Cardiac septum (tissue), 1 donor: ENCODE measurements at regions not wholly inside any gene's neighbourhood (a gene's known extent, or its start where the extent isn't known, plus 50 kb on each side); places are given as distances from the start of the nearest gene placed in this dataset.
"Not testable (repeated sequence)": the region's sequence is repeated elsewhere in the genome, so short reads cannot be mapped to it uniquely, and the experiment has no call there.

Experiments used
- DNase-seq: peaks from one replicate; pipeline ENCODE4 v3.0.0-alpha.2; 2020; ENCODE audit warnings: low spot score
- intact Hi-C: fragments of 100-400 bp; cut with DNase I; formaldehyde crosslinking; loops from one replicate; pipeline ENCODE4 v1.14.0; 2022
- donor health status: DM: no; HTN: no; CAD: no.

- DNase-seq, result no peak
- intact Hi-C loops, result no loop called here
Measured at GRCh38 chr2:377414-377813, 89.5 kb upstream of the ALKAL2 start.

DNA sequence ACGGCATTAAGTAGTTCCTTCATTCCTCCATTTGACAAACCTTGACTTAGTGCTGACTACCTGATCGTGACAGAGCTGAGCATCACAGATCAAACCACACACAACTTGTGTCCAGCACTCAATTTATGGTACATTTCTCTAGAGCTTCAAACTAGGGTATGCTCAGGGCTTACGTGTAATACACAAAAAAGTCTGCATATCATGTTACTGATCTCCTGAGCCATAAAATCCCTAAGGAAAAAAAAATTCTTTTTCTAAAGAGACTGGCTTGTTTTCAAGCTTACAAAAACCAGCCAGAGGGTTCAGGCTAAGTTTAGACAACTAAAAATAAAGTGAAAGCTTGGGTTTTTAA lies 88.0 kb upstream of the ALKAL2 start:
- intact Hi-C loops, result no loop called here

DNA sequence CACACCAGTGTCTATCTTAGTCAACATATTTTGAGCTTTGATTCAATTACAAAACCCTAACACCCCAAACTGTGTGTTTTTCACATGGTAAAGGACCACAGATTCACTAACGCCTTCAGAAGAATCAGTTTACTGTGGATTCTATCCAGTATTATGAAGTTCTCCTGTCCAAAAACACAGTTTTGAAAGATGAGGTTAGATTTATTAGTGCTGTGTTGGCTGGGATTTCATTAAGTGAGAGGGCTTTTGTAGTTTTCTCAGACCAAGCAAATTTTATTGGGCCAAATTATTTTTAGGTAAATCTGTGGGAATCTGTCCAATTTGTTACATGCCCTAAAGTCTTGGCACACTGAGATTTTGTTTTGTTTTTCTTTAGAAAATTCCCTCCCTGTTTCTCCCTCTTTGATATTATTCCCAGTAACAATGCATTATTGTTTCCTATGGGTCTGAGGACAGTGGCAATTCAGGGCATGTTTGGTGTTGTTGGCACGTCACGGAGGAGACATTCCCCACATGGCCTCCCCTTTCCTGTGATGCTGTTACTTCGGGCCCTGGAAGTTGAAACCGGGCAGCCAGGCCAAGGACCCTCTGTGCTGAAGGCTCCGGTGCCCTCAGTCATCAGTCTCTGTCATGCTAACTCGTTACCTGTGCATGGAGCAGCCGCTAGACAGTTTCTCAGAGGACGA lies 87.5 kb upstream of the ALKAL2 start:
- DNase-seq, result no peak
- intact Hi-C loops, result no loop called here

More for the DNA sequence above, 88.0 kb upstream of the ALKAL2 start:
- no peak for DNase-seq

GRCh38 chr2:368386-368785 lies 80.5 kb upstream of the ALKAL2 start:
- intact Hi-C loops, result no loop called here
- no peak for DNase-seq

- intact Hi-C loops, result no loop called here
- DNase-seq, result no peak
Measured at GRCh38 chr2:367246-367645, 79.4 kb upstream of the ALKAL2 start.

DNA sequence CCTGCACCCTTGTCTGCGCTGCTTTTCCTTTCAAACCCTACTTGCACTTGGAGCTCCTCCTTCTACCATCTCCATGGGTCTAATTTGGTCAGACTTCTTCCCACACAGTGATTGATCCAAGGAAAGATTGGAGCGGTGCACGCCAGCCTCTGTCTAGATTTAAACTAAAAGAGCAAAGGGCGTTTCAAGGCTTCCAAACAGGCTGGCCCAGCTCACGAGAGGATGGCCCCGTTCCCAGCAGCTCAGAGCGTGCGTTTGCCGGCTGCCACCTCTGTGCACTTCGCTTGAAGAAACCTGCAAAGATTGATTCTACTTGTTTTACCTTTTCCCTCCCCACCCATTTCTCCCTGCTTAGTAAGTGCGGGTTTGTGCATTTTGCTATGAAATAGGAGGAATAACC lies 78.8 kb upstream of the ALKAL2 start:
- no peak for DNase-seq
- intact Hi-C loops, result no loop called here

GRCh38 chr2:365367-366275 lies 77.7 kb upstream of the ALKAL2 start:
- no peak for DNase-seq
- intact Hi-C loops, result no loop called here

DNA sequence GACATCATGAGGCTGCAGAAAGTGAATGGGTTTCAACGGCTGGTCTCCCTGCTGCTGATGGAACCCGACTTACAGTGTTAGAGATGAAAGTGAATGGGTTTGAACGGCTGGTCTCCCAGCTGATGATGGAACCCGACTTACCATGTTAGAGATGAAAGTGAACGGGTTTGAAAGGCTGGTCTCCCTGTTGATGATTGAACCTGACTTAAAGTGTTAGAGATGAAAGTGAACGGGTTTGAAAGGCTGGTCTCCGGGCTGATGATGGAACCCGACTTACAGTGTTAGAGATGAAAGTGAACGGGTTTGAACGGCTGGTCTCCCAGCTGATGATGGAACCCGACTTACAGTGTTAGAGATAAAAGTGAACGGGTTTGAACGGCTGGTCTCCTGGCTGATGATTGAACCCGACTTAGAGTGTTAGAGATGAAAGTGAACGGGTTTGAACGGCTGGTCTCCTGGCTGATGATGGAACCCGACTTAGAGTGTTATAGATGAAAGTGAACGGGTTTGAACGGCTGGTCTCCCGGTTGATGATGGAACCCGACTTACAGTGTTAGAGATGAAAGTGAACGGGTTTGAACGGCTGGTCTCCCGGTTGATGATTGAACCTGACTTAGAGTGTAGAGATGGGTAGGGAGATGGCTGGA lies 76.1 kb upstream of the ALKAL2 start:
- no peak for DNase-seq
- intact Hi-C loops, result no loop called here

GRCh38 chr2:362924-363323 lies 75.0 kb upstream of the ALKAL2 start:
- intact Hi-C loops, result no loop called here
- no peak for DNase-seq

- intact Hi-C loops, result no loop called here
- no peak for DNase-seq
Measured at GRCh38 chr2:360124-360523, 72.2 kb upstream of the ALKAL2 start.

GRCh38 chr2:359047-359446 lies 71.2 kb upstream of the ALKAL2 start:
- DNase-seq, result no peak
- intact Hi-C loops, result no loop called here

GRCh38 chr2:357811-358210 lies 69.9 kb upstream of the ALKAL2 start:
- no peak for DNase-seq
- intact Hi-C loops, result no loop called here

- DNase-seq, result not testable (repeated sequence)
Measured at GRCh38 chr2:356304-356703, 68.4 kb upstream of the ALKAL2 start.

GRCh38 chr2:355773-356172 lies 67.9 kb upstream of the ALKAL2 start:
- DNase-seq, result no peak
- intact Hi-C loops, result no loop called here

More at GRCh38 chr2:356304-356703, 68.4 kb upstream of the ALKAL2 start:
- intact Hi-C loops, result not testable (repeated sequence)

- intact Hi-C loops, result no loop called here
- no peak for DNase-seq
Measured at GRCh38 chr2:352696-353095, 64.8 kb upstream of the ALKAL2 start.

GRCh38 chr2:349390-349789 lies 61.5 kb upstream of the ALKAL2 start:
- intact Hi-C loops, result no loop called here
- DNase-seq, result no peak

- intact Hi-C loops, result no loop called here
- DNase-seq, result no peak
Measured at GRCh38 chr2:348361-348916, 60.5 kb upstream of the ALKAL2 start.

DNA sequence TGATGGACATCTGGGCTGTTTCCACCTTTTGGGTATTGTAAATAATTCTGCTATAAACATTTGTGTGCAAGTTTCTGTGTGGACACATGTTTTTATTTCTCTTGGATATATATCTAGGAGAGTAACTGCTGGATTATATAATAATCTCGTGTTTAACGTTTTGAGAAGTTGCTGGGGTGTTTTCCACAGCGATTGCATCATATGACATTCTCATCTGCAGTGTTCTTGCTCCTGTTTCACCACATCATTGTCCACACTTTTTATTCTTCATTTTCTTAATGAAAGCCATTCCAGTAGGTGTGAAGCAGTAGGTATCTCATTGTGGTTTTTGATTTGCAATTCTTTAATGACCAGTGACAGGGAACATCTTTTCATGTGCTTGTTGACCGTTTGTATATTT lies 56.9 kb upstream of the ALKAL2 start:
- DNase-seq, result no peak
- intact Hi-C loops, result no loop called here

GRCh38 chr2:343355-343754 lies 55.5 kb upstream of the ALKAL2 start:
- intact Hi-C loops, result no loop called here
- DNase-seq, result no peak

GRCh38 chr2:341912-342311 lies 54.0 kb upstream of the ALKAL2 start:
- no peak for DNase-seq
- intact Hi-C loops, result no loop called here
